ENCODE measurements at regions not wholly inside any gene's neighbourhood (a gene's known extent, or its start where the extent isn't known, plus 50 kb on each side); places are given as distances from the start of the nearest gene placed in this dataset.

GRCh38 chr10:4310172-4310571 is 515.8 kb upstream of the AKR1E2 start:
- TF ChIP-seq CTCF (IDR thresholded peaks at IDR 0.05) = no peak
- Mint-ChIP-seq H3K36me3 (ENCODE audit: low read depth) (no peaks in the 10 kb centered on the region), H3K27me3 (ENCODE audit: low read depth) (no peaks in the 10 kb centered on the region), H3K9me3 (ENCODE audit: low read depth) (no peaks in the 10 kb centered on the region), H3K4me1 (ENCODE audit: low read depth) (peaks cover 39% of the 10 kb centered on the region), H3K27ac (ENCODE audit: unreplicated experiment) (no peak overlapping the region), H3K4me3 (ENCODE audit: unreplicated experiment) (no peak overlapping the region)
- DNase-seq (ENCODE audit: low spot score) = no peak

GRCh38 chr10:4307910-4308309 is 518.1 kb upstream of the AKR1E2 start:
- Mint-ChIP-seq H3K27me3 (ENCODE audit: low read depth) (no peaks in the 10 kb centered on the region), H3K27ac (ENCODE audit: unreplicated experiment) (no peak overlapping the region), H3K36me3 (ENCODE audit: low read depth) (no peaks in the 10 kb centered on the region), H3K4me1 (ENCODE audit: low read depth) (peaks cover 34% of the 10 kb centered on the region), H3K4me3 (ENCODE audit: unreplicated experiment) (no peak overlapping the region), H3K9me3 (ENCODE audit: low read depth) (no peaks in the 10 kb centered on the region)
- no peak for TF ChIP-seq CTCF (IDR thresholded peaks at IDR 0.05)
- no peak for DNase-seq (ENCODE audit: low spot score)

- Mint-ChIP-seq H3K9me3 (ENCODE audit: low read depth) (no peaks in the 10 kb centered on the region), H3K27me3 (ENCODE audit: low read depth) (no peaks in the 10 kb centered on the region), H3K36me3 (ENCODE audit: low read depth) (no peaks in the 10 kb centered on the region), H3K27ac (ENCODE audit: unreplicated experiment) (peak overlapping the region; percentile 69), H3K4me3 (ENCODE audit: unreplicated experiment) (no peak overlapping the region), H3K4me1 (ENCODE audit: low read depth) (peaks cover 30% of the 10 kb centered on the region)
- TF ChIP-seq CTCF (IDR thresholded peaks at IDR 0.05) = no peak
- no peak for DNase-seq (ENCODE audit: low spot score)
These were observed 519.1 kb upstream of the AKR1E2 start for GRCh38 chr10:4306871-4307270.

- no peak overlapping the region for H3K27ac Mint-ChIP-seq (ENCODE audit: unreplicated experiment)
- no peak overlapping the region for H3K4me3 Mint-ChIP-seq (ENCODE audit: unreplicated experiment)
- no peaks in the 10 kb centered on the region for H3K9me3 Mint-ChIP-seq (ENCODE audit: low read depth)
- peaks cover 20% of the 10 kb centered on the region for H3K4me1 Mint-ChIP-seq (ENCODE audit: low read depth)
- no peak for TF ChIP-seq CTCF (IDR thresholded peaks at IDR 0.05)
- H3K27me3 Mint-ChIP-seq (ENCODE audit: low read depth) = no peaks in the 10 kb centered on the region
- no peaks in the 10 kb centered on the region for H3K36me3 Mint-ChIP-seq (ENCODE audit: low read depth)
- DNase-seq (ENCODE audit: low spot score) = no peak
These were observed 518.0 kb upstream of the KLF6 start for GRCh38 chr10:4303045-4303444.

GRCh38 chr10:4301291-4302045 is 516.5 kb upstream of the KLF6 start:
- Mint-ChIP-seq H3K27me3 (ENCODE audit: low read depth) (no peaks in the 10 kb centered on the region), H3K4me3 (ENCODE audit: unreplicated experiment) (no peak overlapping the region), H3K27ac (ENCODE audit: unreplicated experiment) (no peak overlapping the region), H3K36me3 (ENCODE audit: low read depth) (no peaks in the 10 kb centered on the region), H3K4me1 (ENCODE audit: low read depth) (peaks cover 8% of the 10 kb centered on the region), H3K9me3 (ENCODE audit: low read depth) (no peaks in the 10 kb centered on the region)
- no peak for DNase-seq (ENCODE audit: low spot score)
- no peak for TF ChIP-seq CTCF (IDR thresholded peaks at IDR 0.05)

All from chondrocyte (in vitro differentiated cells).